ENCODE measurements at regions not wholly inside any gene's neighbourhood (a gene's known extent, or its start where the extent isn't known, plus 50 kb on each side); places are given as distances from the start of the nearest gene placed in this dataset.
"Not testable (repeated sequence)": the region's sequence is repeated elsewhere in the genome, so short reads cannot be mapped to it uniquely, and the experiment has no call there.

GRCh38 chr2:53509831-53510388 lies 257.7 kb upstream of the CHAC2 start:
- no peaks in the 10 kb centered on the region for H3K36me3 ChIP-seq (ENCODE audit: control insufficient read depth in 2 of 2, insufficient read depth in 2 of 2, low read length in 1 of 2)
- no peak overlapping the region for H3K4me3 ChIP-seq (ENCODE audit: low read length in 2 of 2)
- DNase-seq (ENCODE audit: low read depth in 6 of 9, low spot score in 9 of 9): no peak
- no peaks in the 10 kb centered on the region for H3K4me1 ChIP-seq (ENCODE audit: control insufficient read depth in 2 of 2, insufficient read depth in 2 of 2, low read length in 2 of 2)
- no peak overlapping the region for H3K27ac ChIP-seq (ENCODE audit: low read depth in 1 of 2, low read length in 1 of 2)
- no peaks in the 10 kb centered on the region for H3K27me3 ChIP-seq (ENCODE audit: control insufficient read depth in 2 of 2, insufficient read depth in 1 of 2, low read length in 1 of 2)
- H3K9me3 ChIP-seq (ENCODE audit: control insufficient read depth in 2 of 2, insufficient read depth in 1 of 2, low read length in 1 of 2): no peaks in the 10 kb centered on the region
- WGBS: 84% methylated on average over 9 of the region's 9 CpGs

- H3K36me3 ChIP-seq (ENCODE audit: control insufficient read depth in 2 of 2, insufficient read depth in 2 of 2, low read length in 1 of 2): no peaks in the 10 kb centered on the region
- H3K4me1 ChIP-seq (ENCODE audit: control insufficient read depth in 2 of 2, insufficient read depth in 2 of 2, low read length in 2 of 2): no peaks in the 10 kb centered on the region
- no peak overlapping the region for H3K4me3 ChIP-seq (ENCODE audit: low read length in 2 of 2)
- H3K27ac ChIP-seq (ENCODE audit: low read depth in 1 of 2, low read length in 1 of 2): no peak overlapping the region
- H3K27me3 ChIP-seq (ENCODE audit: control insufficient read depth in 2 of 2, insufficient read depth in 1 of 2, low read length in 1 of 2): no peaks in the 10 kb centered on the region
- no peaks in the 10 kb centered on the region for H3K9me3 ChIP-seq (ENCODE audit: control insufficient read depth in 2 of 2, insufficient read depth in 1 of 2, low read length in 1 of 2)
- WGBS: 60% methylated on average over 3 of the region's 3 CpGs
- no peak for DNase-seq (ENCODE audit: low read depth in 6 of 9, low spot score in 9 of 9)
Observed at GRCh38 chr2:53508667-53509066, 258.9 kb upstream of the CHAC2 start.

GRCh38 chr2:53507070-53507469 lies 260.5 kb upstream of the CHAC2 start:
- DNase-seq (ENCODE audit: low read depth in 6 of 9, low spot score in 9 of 9); H3K27ac ChIP-seq (ENCODE audit: low read depth in 1 of 2, low read length in 1 of 2); H3K36me3 ChIP-seq (ENCODE audit: control insufficient read depth in 2 of 2, insufficient read depth in 2 of 2, low read length in 1 of 2); H3K9me3 ChIP-seq (ENCODE audit: control insufficient read depth in 2 of 2, insufficient read depth in 1 of 2, low read length in 1 of 2); H3K4me3 ChIP-seq (ENCODE audit: low read length in 2 of 2); H3K27me3 ChIP-seq (ENCODE audit: control insufficient read depth in 2 of 2, insufficient read depth in 1 of 2, low read length in 1 of 2); H3K4me1 ChIP-seq (ENCODE audit: control insufficient read depth in 2 of 2, insufficient read depth in 2 of 2, low read length in 2 of 2): not testable (repeated sequence)
- WGBS: 92% methylated on average over 3 of the region's 3 CpGs

DNA sequence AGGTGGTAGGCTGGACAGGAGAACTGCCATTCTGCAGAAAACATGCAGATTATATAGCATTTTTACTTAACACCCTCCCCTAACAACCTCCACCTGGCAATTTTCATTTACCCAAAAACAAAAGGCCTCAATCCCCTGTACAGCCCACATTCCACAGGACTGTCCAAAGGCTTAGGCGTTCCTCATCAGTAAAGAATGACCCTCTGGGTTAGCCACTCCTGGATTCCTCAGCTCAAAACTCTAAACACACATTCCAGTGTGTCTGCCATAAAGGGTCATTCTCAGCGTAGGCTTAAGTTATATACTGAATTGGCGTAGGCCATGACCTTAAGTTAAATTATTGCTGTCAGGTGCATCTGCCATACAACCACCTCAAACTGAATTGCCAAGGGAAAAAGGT lies 261.8 kb upstream of the CHAC2 start:
- Histone ChIP-seq H3K27ac (ENCODE audit: low read depth in 1 of 2, low read length in 1 of 2) (no peak overlapping the region), H3K4me3 (ENCODE audit: low read length in 2 of 2) (no peak overlapping the region), H3K4me1 (ENCODE audit: control insufficient read depth in 2 of 2, insufficient read depth in 2 of 2, low read length in 2 of 2) (no peaks in the 10 kb centered on the region), H3K36me3 (ENCODE audit: control insufficient read depth in 2 of 2, insufficient read depth in 2 of 2, low read length in 1 of 2) (no peaks in the 10 kb centered on the region), H3K9me3 (ENCODE audit: control insufficient read depth in 2 of 2, insufficient read depth in 1 of 2, low read length in 1 of 2) (no peaks in the 10 kb centered on the region), H3K27me3 (ENCODE audit: control insufficient read depth in 2 of 2, insufficient read depth in 1 of 2, low read length in 1 of 2) (no peaks in the 10 kb centered on the region)
- WGBS: 95% methylated on average over 3 of the region's 3 CpGs
- no peak for DNase-seq (ENCODE audit: low read depth in 6 of 9, low spot score in 9 of 9)

GRCh38 chr2:53504507-53504906 lies 263.1 kb upstream of the CHAC2 start:
- no peaks in the 10 kb centered on the region for H3K4me1 ChIP-seq (ENCODE audit: control insufficient read depth in 2 of 2, insufficient read depth in 2 of 2, low read length in 2 of 2)
- H3K4me3 ChIP-seq (ENCODE audit: low read length in 2 of 2): no peak overlapping the region
- no peak for DNase-seq (ENCODE audit: low read depth in 6 of 9, low spot score in 9 of 9)
- H3K27me3 ChIP-seq (ENCODE audit: control insufficient read depth in 2 of 2, insufficient read depth in 1 of 2, low read length in 1 of 2): no peaks in the 10 kb centered on the region
- H3K36me3 ChIP-seq (ENCODE audit: control insufficient read depth in 2 of 2, insufficient read depth in 2 of 2, low read length in 1 of 2): no peaks in the 10 kb centered on the region
- H3K9me3 ChIP-seq (ENCODE audit: control insufficient read depth in 2 of 2, insufficient read depth in 1 of 2, low read length in 1 of 2): no peaks in the 10 kb centered on the region
- 48% methylated on average over 3 of the region's 3 CpGs for WGBS
- H3K27ac ChIP-seq (ENCODE audit: low read depth in 1 of 2, low read length in 1 of 2): no peak overlapping the region

DNA sequence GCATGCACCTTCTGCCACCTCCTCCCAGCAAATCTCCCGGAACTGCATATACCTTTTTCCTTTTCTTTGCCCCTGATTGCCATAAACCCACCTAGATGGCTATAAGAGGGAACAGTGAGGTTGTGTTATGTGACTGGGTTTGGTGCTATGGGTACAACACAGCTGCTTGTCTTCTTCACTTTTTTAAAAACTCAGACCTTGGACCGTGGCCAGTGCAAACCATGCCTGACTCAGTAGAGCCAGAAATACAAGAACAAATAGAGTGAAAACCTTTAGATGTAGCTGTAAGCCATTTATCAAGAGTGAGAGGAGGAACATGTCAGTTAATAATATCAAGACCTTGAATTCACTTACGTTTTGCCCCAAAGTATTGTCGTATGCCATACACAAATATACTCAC lies 267.4 kb upstream of the CHAC2 start:
- WGBS: 94% methylated on average over 4 of the region's 4 CpGs
- Histone ChIP-seq H3K36me3 (ENCODE audit: control insufficient read depth in 2 of 2, insufficient read depth in 2 of 2, low read length in 1 of 2) (no peaks in the 10 kb centered on the region), H3K4me1 (ENCODE audit: control insufficient read depth in 2 of 2, insufficient read depth in 2 of 2, low read length in 2 of 2) (no peaks in the 10 kb centered on the region), H3K27ac (ENCODE audit: low read depth in 1 of 2, low read length in 1 of 2) (no peak overlapping the region), H3K9me3 (ENCODE audit: control insufficient read depth in 2 of 2, insufficient read depth in 1 of 2, low read length in 1 of 2) (no peaks in the 10 kb centered on the region), H3K27me3 (ENCODE audit: control insufficient read depth in 2 of 2, insufficient read depth in 1 of 2, low read length in 1 of 2) (no peaks in the 10 kb centered on the region), H3K4me3 (ENCODE audit: low read length in 2 of 2) (no peak overlapping the region)
- DNase-seq (ENCODE audit: low read depth in 6 of 9, low spot score in 9 of 9): no peak

- no peaks in the 10 kb centered on the region for H3K9me3 ChIP-seq (ENCODE audit: control insufficient read depth in 2 of 2, insufficient read depth in 1 of 2, low read length in 1 of 2)
- no peak for DNase-seq (ENCODE audit: low read depth in 6 of 9, low spot score in 9 of 9)
- no peak overlapping the region for H3K27ac ChIP-seq (ENCODE audit: low read depth in 1 of 2, low read length in 1 of 2)
- H3K4me1 ChIP-seq (ENCODE audit: control insufficient read depth in 2 of 2, insufficient read depth in 2 of 2, low read length in 2 of 2): no peaks in the 10 kb centered on the region
- no peaks in the 10 kb centered on the region for H3K27me3 ChIP-seq (ENCODE audit: control insufficient read depth in 2 of 2, insufficient read depth in 1 of 2, low read length in 1 of 2)
- no peak overlapping the region for H3K4me3 ChIP-seq (ENCODE audit: low read length in 2 of 2)
- no peaks in the 10 kb centered on the region for H3K36me3 ChIP-seq (ENCODE audit: control insufficient read depth in 2 of 2, insufficient read depth in 2 of 2, low read length in 1 of 2)
- 87% methylated on average over 1 of the region's 1 CpG for WGBS
Observed at GRCh38 chr2:53498210-53498609, 269.4 kb upstream of the CHAC2 start.

GRCh38 chr2:53497020-53497419 lies 270.6 kb upstream of the CHAC2 start:
- no peak for DNase-seq (ENCODE audit: low read depth in 6 of 9, low spot score in 9 of 9)
- 63% methylated on average over 1 of the region's 1 CpG for WGBS
- Histone ChIP-seq H3K27me3 (ENCODE audit: control insufficient read depth in 2 of 2, insufficient read depth in 1 of 2, low read length in 1 of 2) (no peaks in the 10 kb centered on the region), H3K4me1 (ENCODE audit: control insufficient read depth in 2 of 2, insufficient read depth in 2 of 2, low read length in 2 of 2) (no peaks in the 10 kb centered on the region), H3K4me3 (ENCODE audit: low read length in 2 of 2) (no peak overlapping the region), H3K36me3 (ENCODE audit: control insufficient read depth in 2 of 2, insufficient read depth in 2 of 2, low read length in 1 of 2) (no peaks in the 10 kb centered on the region), H3K27ac (ENCODE audit: low read depth in 1 of 2, low read length in 1 of 2) (no peak overlapping the region), H3K9me3 (ENCODE audit: control insufficient read depth in 2 of 2, insufficient read depth in 1 of 2, low read length in 1 of 2) (no peaks in the 10 kb centered on the region)

DNA sequence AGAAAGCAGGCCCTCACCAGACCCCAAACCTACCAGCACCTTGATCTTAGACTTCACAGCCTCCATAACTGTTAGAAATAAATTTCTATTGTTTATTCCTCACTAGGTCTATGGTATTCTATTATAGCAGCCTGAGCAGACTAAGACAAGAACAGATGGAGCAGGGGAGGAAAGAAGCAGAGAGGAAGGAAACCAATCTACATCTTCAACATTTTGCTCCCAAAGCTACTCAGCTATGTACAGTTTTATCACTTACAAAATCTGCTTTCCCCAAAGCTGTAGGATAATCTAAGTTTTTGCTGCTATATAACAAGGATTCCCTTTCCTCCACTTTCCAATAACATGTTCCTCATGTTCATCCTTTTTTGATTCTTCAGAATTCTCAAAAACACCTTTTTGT lies 274.4 kb upstream of the CHAC2 start:
- no peak overlapping the region for H3K27ac ChIP-seq (ENCODE audit: low read depth in 1 of 2, low read length in 1 of 2)
- no peaks in the 10 kb centered on the region for H3K4me1 ChIP-seq (ENCODE audit: control insufficient read depth in 2 of 2, insufficient read depth in 2 of 2, low read length in 2 of 2)
- peaks cover 0 to 3% of the 10 kb centered on the region in 2 donors for H3K9me3 ChIP-seq (ENCODE audit: control insufficient read depth in 2 of 2, insufficient read depth in 1 of 2, low read length in 1 of 2)
- no peaks in the 10 kb centered on the region for H3K27me3 ChIP-seq (ENCODE audit: control insufficient read depth in 2 of 2, insufficient read depth in 1 of 2, low read length in 1 of 2)
- DNase-seq (ENCODE audit: low read depth in 6 of 9, low spot score in 9 of 9): no peak
- H3K36me3 ChIP-seq (ENCODE audit: control insufficient read depth in 2 of 2, insufficient read depth in 2 of 2, low read length in 1 of 2): no peaks in the 10 kb centered on the region
- no peak overlapping the region for H3K4me3 ChIP-seq (ENCODE audit: low read length in 2 of 2)

DNA sequence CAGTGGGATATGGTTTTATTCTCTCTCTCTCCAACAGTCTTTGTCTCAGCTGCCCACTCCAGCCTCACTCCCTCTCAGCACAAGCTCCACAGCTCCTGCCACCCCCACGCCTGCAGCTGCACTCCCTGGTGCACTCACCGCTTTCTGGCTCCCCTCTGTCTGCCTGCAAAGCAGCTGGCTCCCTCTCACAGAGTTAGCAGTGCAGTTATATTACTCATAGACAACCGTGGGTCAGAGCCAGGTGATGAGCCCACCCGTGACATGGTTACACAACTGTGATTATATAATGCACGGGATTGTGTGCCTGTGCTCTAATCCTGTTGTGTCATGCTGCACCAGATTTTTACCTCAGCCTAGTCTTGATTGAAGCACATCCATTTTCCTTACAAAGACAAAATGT lies 276.9 kb upstream of the CHAC2 start:
- Histone ChIP-seq H3K36me3 (ENCODE audit: control insufficient read depth in 2 of 2, insufficient read depth in 2 of 2, low read length in 1 of 2) (no peaks in the 10 kb centered on the region), H3K4me1 (ENCODE audit: control insufficient read depth in 2 of 2, insufficient read depth in 2 of 2, low read length in 2 of 2) (no peaks in the 10 kb centered on the region), H3K9me3 (ENCODE audit: control insufficient read depth in 2 of 2, insufficient read depth in 1 of 2, low read length in 1 of 2) (peaks cover 0 to 7% of the 10 kb centered on the region in 2 donors), H3K4me3 (ENCODE audit: low read length in 2 of 2) (no peak overlapping the region), H3K27ac (ENCODE audit: low read depth in 1 of 2, low read length in 1 of 2) (no peak overlapping the region), H3K27me3 (ENCODE audit: control insufficient read depth in 2 of 2, insufficient read depth in 1 of 2, low read length in 1 of 2) (no peaks in the 10 kb centered on the region)
- no peak for DNase-seq (ENCODE audit: low read depth in 6 of 9, low spot score in 9 of 9)
- WGBS: 73% methylated on average over 5 of the region's 5 CpGs
